ENCODE measurements at regions not wholly inside any gene's neighbourhood (a gene's known extent, or its start where the extent isn't known, plus 50 kb on each side); places are given as distances from the start of the nearest gene placed in this dataset.

DNA sequence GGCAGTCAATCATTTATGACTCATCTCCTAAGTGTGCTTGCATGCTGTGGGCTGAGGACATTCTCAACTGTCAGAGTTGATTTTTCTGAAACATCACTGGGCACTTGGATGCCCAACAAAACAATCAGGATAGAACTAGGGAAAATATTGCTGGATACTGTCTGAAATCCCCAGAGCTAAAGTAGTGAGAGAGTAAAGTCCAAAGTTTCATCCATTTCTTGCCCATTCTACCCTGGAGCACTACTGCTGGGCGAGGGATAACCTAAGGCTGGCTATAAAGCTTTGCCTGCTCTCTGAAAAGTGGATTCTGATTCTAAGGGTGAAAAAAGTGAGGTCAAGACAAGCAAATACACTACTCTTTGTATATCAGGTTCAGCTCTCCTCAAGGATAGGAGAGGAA is 279.6 kb upstream of the EDA2R start:
- TF ChIP-seq, protein P1, sequence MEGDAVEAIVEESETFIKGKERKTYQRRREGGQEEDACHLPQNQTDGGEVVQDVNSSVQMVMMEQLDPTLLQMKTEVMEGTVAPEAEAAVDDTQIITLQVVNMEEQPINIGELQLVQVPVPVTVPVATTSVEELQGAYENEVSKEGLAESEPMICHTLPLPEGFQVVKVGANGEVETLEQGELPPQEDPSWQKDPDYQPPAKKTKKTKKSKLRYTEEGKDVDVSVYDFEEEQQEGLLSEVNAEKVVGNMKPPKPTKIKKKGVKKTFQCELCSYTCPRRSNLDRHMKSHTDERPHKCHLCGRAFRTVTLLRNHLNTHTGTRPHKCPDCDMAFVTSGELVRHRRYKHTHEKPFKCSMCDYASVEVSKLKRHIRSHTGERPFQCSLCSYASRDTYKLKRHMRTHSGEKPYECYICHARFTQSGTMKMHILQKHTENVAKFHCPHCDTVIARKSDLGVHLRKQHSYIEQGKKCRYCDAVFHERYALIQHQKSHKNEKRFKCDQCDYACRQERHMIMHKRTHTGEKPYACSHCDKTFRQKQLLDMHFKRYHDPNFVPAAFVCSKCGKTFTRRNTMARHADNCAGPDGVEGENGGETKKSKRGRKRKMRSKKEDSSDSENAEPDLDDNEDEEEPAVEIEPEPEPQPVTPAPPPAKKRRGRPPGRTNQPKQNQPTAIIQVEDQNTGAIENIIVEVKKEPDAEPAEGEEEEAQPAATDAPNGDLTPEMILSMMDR (IDR thresholded peaks at IDR 0.05; ENCODE audit: insufficient read depth, low read depth, low read length): no peak
- no peak for TF ChIP-seq EZH2 (IDR thresholded peaks at IDR 0.05; ENCODE audit: insufficient read depth, low read length)

All from astrocyte (in vitro differentiated cells and primary cell).